ENCODE measurements at regions not wholly inside any gene's neighbourhood (a gene's known extent, or its start where the extent isn't known, plus 50 kb on each side); places are given as distances from the start of the nearest gene placed in this dataset.

- Histone ChIP-seq H3K27ac (no peak overlapping the region), H3K4me1 (replicated peaks) (no peaks in the 10 kb centered on the region), H3K9me3 (replicated peaks) (no peaks in the 10 kb centered on the region), H3K4me3 (no peak overlapping the region), H3K36me3 (no peaks in the 10 kb centered on the region), H3K27me3 (replicated peaks) (no peaks in the 10 kb centered on the region)
- DNase-seq (ENCODE audit: low read depth in 1 of 2, low spot score in 2 of 2), result no peak
Measured at GRCh38 chr3:13215940-13216546, 142.8 kb upstream of the IQSEC1 start.

DNA sequence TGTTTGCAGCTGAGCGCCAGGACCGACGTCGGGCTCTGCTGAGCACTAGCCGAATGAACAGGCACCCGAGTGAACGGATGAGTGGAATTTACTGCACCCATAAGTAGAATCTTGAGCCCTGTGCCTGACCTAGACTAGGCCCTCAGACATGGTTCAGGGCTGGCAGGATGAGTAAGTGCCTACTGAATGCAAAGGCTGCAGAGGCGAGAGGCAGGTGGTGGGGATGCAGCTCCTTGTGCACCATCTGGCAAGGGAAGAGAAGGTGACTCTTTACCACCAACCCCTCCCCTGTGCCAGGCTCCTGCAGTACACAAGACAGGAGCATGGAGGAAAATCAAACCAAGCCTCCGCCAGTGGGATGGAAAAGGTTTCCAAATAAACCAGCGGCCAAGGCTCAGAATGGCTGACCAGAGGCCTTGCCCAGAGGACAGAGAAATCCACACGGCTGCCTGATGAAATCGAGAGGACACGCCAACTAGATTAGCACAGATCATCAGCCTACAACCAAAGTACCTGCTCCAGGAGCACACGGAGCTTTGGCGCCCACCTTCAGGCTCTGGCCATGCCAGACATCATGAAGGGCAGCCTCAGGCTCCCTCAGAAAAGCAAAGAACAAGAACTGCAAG, 141.7 kb upstream of the IQSEC1 start:
- H3K36me3 ChIP-seq, result no peaks in the 10 kb centered on the region
- H3K4me1 ChIP-seq (replicated peaks), result no peaks in the 10 kb centered on the region
- H3K27me3 ChIP-seq (replicated peaks), result no peaks in the 10 kb centered on the region
- DNase-seq (ENCODE audit: low read depth in 1 of 2, low spot score in 2 of 2), result no peak
- H3K4me3 ChIP-seq, result no peak overlapping the region
- H3K27ac ChIP-seq, result no peak overlapping the region
- no peaks in the 10 kb centered on the region for H3K9me3 ChIP-seq (replicated peaks)

- no peaks in the 10 kb centered on the region for H3K27me3 ChIP-seq (replicated peaks)
- no peaks in the 10 kb centered on the region for H3K4me1 ChIP-seq (replicated peaks)
- H3K36me3 ChIP-seq, result no peaks in the 10 kb centered on the region
- no peak overlapping the region for H3K27ac ChIP-seq
- no peak for DNase-seq (ENCODE audit: low read depth in 1 of 2, low spot score in 2 of 2)
- no peaks in the 10 kb centered on the region for H3K9me3 ChIP-seq (replicated peaks)
- H3K4me3 ChIP-seq, result no peak overlapping the region
Measured at GRCh38 chr3:13213911-13214846, 140.9 kb upstream of the IQSEC1 start.

GRCh38 chr3:13213490-13213889, 140.3 kb upstream of the IQSEC1 start:
- Histone ChIP-seq H3K27ac (no peak overlapping the region), H3K9me3 (replicated peaks) (no peaks in the 10 kb centered on the region), H3K36me3 (no peaks in the 10 kb centered on the region), H3K4me1 (replicated peaks) (no peaks in the 10 kb centered on the region), H3K27me3 (replicated peaks) (no peaks in the 10 kb centered on the region), H3K4me3 (no peak overlapping the region)
- DNase-seq (ENCODE audit: low read depth in 1 of 2, low spot score in 2 of 2), result no peak

- no peaks in the 10 kb centered on the region for H3K9me3 ChIP-seq (replicated peaks)
- H3K4me1 ChIP-seq (replicated peaks), result no peaks in the 10 kb centered on the region
- H3K27me3 ChIP-seq (replicated peaks), result no peaks in the 10 kb centered on the region
- H3K36me3 ChIP-seq, result no peaks in the 10 kb centered on the region
- DNase-seq (ENCODE audit: low read depth in 1 of 2, low spot score in 2 of 2), result no peak
- H3K27ac ChIP-seq, result no peak overlapping the region
- no peak overlapping the region for H3K4me3 ChIP-seq
Measured at GRCh38 chr3:13211605-13212210, 138.5 kb upstream of the IQSEC1 start.

DNA sequence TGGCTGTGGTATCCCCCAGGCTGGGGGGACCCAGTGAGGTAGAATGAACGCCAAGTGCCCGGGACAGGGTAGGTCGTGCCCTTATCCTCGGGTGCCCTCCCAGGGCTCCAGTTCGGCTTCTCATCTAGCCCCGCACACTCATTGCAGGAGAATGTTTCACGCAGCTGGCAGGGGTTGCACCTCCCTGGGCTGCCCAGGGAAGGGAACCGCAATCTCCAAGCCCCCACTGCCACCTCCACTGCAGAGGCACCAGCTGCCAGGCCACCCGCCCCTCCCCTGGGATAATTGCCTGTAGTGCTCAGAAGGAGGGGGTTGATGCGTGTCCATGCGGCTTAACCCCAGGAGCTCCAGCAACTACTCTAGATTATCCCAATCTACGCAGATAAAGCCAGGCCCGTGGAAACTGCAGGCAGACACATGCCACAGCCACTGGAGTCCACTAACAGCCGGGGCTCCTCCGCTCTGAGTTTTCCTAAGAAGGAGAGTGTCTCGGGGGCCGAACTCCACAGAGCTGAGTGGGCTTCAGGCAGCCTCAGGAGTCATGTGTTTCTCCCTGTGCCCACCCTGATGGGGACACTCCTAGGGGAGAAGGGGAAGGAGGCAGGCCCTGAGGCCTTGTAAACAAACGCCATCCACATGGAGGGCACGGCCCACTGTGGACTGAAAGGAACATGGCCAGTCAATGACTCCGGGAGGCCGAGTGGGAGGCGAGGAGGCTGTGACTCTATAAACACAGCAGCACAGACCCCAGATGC, 137.2 kb upstream of the IQSEC1 start:
- DNase-seq (ENCODE audit: low read depth in 1 of 2, low spot score in 2 of 2), result no peak
- H3K27ac ChIP-seq, result no peak overlapping the region
- no peaks in the 10 kb centered on the region for H3K4me1 ChIP-seq (replicated peaks)
- H3K27me3 ChIP-seq (replicated peaks), result no peaks in the 10 kb centered on the region
- no peaks in the 10 kb centered on the region for H3K36me3 ChIP-seq
- no peak overlapping the region for H3K4me3 ChIP-seq
- H3K9me3 ChIP-seq (replicated peaks), result no peaks in the 10 kb centered on the region

- no peaks in the 10 kb centered on the region for H3K36me3 ChIP-seq
- H3K27ac ChIP-seq, result no peak overlapping the region
- H3K4me1 ChIP-seq (replicated peaks), result no peaks in the 10 kb centered on the region
- H3K4me3 ChIP-seq, result no peak overlapping the region
- H3K9me3 ChIP-seq (replicated peaks), result no peaks in the 10 kb centered on the region
- DNase-seq (ENCODE audit: low read depth in 1 of 2, low spot score in 2 of 2), result no peak
- H3K27me3 ChIP-seq (replicated peaks), result no peaks in the 10 kb centered on the region
Measured at GRCh38 chr3:13209634-13209997, 136.4 kb upstream of the IQSEC1 start.

GRCh38 chr3:13208706-13209633, 135.7 kb upstream of the IQSEC1 start:
- no peaks in the 10 kb centered on the region for H3K27me3 ChIP-seq (replicated peaks)
- no peak overlapping the region for H3K27ac ChIP-seq
- no peaks in the 10 kb centered on the region for H3K4me1 ChIP-seq (replicated peaks)
- H3K9me3 ChIP-seq (replicated peaks), result no peaks in the 10 kb centered on the region
- no peak for DNase-seq (ENCODE audit: low read depth in 1 of 2, low spot score in 2 of 2)
- H3K36me3 ChIP-seq, result no peaks in the 10 kb centered on the region
- H3K4me3 ChIP-seq, result no peak overlapping the region

- Histone ChIP-seq H3K27me3 (replicated peaks) (no peaks in the 10 kb centered on the region), H3K4me3 (no peak overlapping the region), H3K9me3 (replicated peaks) (no peaks in the 10 kb centered on the region), H3K36me3 (no peaks in the 10 kb centered on the region), H3K27ac (no peak overlapping the region), H3K4me1 (replicated peaks) (no peaks in the 10 kb centered on the region)
- no peak for DNase-seq (ENCODE audit: low read depth in 1 of 2, low spot score in 2 of 2)
Measured at GRCh38 chr3:13207975-13208705, 134.9 kb upstream of the IQSEC1 start.

DNA sequence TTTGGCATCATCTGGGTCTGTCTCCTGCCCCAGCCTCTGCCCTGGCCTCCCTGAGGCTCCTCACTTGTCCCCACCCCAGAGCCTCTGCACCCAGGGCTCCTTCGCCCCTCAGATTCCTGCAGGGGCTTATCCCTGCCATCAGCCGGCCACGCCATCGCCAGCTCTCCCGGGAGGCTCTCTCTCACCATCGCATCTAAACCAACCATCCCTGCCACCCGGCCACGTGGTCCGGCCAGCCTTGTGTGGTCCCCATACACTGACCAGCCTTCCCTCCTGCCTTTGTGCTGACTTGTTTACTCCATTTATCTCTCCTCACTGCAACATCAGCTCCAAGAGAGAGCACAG, 134.3 kb upstream of the IQSEC1 start:
- Histone ChIP-seq H3K4me1 (replicated peaks) (no peaks in the 10 kb centered on the region), H3K4me3 (no peak overlapping the region), H3K9me3 (replicated peaks) (no peaks in the 10 kb centered on the region), H3K27ac (no peak overlapping the region), H3K27me3 (replicated peaks) (no peaks in the 10 kb centered on the region), H3K36me3 (no peaks in the 10 kb centered on the region)
- no peak for DNase-seq (ENCODE audit: low read depth in 1 of 2, low spot score in 2 of 2)

DNA sequence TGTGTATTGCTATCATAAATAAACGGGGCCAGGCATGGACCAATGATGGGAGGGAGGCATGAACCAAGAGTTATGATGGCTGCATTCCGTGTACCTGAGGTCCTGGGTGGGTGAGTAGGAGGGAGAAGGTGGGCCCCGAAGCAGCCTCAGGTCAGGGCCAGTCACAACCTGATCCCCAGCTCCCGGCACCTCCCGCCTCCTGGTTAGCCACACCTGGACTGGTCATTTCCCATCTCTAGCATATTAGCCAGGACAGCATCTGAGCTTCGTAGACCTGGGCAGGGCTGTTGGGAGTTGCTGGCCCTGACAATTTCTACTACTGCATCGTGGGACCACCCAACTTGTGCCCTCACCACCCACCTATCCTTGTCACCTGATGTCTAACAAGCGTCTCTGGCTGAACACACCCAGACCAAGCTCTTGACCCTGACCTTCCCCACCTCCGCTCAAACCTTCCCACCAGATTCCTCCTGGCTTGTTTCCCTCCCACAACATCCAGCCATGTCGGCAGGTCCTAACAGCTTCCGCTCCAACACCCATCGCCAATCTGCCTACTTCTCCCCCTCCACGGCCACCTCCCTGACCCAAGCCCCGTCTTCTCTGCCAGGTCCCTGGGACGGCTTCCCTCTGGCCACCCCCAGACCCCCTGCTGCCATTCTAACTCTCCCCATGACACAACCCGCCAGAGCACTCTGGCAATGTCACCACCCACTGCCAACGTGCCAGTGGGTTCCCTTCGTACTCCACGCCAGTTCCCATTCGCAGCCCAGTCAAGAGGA, 133.8 kb upstream of the IQSEC1 start:
- Histone ChIP-seq H3K36me3 (no peaks in the 10 kb centered on the region), H3K27ac (no peak overlapping the region), H3K4me3 (no peak overlapping the region), H3K4me1 (replicated peaks) (no peaks in the 10 kb centered on the region), H3K9me3 (replicated peaks) (no peaks in the 10 kb centered on the region), H3K27me3 (replicated peaks) (no peaks in the 10 kb centered on the region)
- no peak for DNase-seq (ENCODE audit: low read depth in 1 of 2, low spot score in 2 of 2)
